GM21390 (cell line): ENCODE measurements at regions not wholly inside any gene's neighbourhood (a gene's known extent, or its start where the extent isn't known, plus 50 kb on each side); places are given as distances from the start of the nearest gene placed in this dataset.

Experiments used
- ATAC-seq: cut with Tn5 transposase; IDR thresholded peaks from one replicate; pipeline ENCODE4 v1.9.1; 2021; ENCODE audit not compliant: unreplicated experiment

DNA sequence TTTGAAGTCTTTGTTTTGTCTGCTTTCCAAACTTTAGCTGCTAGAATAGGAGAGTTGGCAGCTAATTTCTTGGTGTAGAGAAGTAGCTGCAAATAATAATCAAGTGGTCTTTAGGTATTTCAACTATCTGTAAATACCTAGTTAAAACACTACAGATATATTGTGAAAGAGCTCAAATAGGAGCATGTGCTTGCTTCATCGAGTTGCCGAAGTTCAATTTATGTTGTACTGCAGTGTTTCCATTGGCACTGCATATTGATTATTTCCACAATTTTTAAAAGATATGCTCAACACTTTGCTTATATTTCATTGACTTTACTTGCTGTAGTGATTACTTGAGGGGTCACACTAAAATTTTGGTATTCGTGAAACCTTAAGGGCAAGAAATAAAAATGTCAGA is 131.6 kb upstream of the BMP4 start:
- no peak for ATAC-seq

DNA sequence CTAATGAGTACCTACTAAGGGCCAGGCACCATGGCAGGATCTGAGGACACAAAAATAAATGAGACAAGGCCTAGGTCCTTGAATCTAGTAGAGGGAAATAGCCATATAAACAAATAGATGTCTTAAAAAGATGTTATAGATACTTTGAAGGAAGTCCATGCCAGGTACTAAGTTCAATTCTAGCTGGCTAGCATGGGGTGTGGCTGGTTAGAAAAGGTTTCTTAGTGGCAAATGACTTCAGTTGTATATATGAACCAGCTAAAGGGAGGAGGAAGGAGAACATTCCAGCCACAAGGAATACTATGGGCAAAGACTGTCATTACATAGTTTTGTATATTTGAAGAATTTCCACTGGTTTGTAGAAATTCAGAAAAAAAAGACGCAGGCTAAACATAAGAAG is 133.6 kb upstream of the BMP4 start:
- no peak for ATAC-seq

- no peak for ATAC-seq
Observed at GRCh38 chr14:54094765-54095164, 138.1 kb upstream of the BMP4 start.

GRCh38 chr14:54098536-54098935 is 141.9 kb upstream of the BMP4 start:
- no peak for ATAC-seq

DNA sequence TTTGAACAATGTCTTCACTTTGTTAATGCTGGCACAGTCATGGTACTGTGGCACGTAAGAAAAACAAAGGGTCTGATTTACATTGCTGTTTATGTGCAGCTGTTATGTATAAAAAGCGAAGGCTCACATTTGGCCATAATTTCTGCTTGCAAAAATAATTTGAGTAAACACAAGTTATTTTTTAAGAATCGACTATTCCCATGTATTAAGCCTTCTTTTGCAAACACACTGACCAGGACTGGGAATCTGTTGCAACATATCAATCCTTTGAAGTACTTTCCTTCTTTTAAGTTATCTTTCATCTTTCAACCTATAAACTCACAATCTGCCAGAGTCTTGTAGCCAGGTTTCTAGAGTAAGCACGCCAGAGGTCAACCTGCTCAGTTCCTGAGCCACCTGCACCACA is 145.4 kb upstream of the BMP4 start:
- no peak for ATAC-seq

DNA sequence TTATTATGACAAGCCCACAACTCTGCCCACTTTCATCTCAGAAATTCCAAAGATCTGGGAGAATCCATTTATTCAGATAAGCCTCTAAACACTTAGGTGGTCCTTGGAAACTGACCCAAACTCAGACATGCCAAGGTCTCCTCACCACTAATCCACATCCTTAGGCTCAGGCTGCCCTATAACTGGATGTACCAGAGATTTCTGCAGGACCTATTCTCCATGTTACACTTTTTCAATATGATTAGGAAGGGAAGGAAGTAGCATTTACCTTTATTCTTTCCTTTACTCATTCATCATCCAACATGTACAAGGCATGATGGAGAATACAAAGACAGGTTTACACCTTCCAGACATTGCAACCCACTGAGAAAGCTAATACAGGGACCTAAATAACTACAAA is 145.9 kb upstream of the BMP4 start:
- ATAC-seq: no peak

GRCh38 chr14:54104601-54105145 is 148.0 kb upstream of the BMP4 start:
- ATAC-seq: no peak

GRCh38 chr14:54105406-54105805 is 148.8 kb upstream of the BMP4 start:
- ATAC-seq: no peak

GRCh38 chr14:54105898-54106297 is 149.3 kb upstream of the BMP4 start:
- no peak for ATAC-seq

GRCh38 chr14:54106661-54107377 is 150.2 kb upstream of the BMP4 start:
- ATAC-seq: no peak

GRCh38 chr14:54108481-54109471 is 152.2 kb upstream of the BMP4 start:
- ATAC-seq: no peak

DNA sequence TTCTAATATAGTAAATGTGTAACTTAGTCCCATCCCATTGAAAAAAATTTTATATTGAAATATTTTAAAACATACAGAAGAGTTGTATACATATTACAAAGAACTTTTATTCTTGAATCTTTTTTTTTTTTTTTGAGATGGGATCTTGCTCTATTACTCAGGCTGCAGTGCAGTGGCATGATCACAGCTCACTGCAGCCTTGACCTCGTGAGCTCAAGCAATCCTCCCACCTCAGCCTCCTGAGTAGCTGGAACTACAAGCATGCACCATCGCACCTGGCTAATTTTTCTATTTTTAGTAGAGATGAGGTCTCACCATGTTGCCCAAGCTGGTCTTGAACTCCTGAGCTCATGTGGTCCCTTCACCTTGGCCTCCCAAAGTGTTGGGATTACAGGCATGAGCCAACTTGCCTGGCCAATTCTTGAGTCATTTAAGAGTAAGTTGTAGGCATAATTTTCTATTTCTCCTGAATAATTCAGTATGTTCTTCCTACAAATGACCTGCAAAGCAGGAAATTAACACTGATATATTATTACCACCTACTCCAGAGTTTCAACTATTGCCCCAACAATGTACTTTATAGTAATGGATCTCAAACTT is 153.0 kb upstream of the BMP4 start:
- ATAC-seq: no peak

DNA sequence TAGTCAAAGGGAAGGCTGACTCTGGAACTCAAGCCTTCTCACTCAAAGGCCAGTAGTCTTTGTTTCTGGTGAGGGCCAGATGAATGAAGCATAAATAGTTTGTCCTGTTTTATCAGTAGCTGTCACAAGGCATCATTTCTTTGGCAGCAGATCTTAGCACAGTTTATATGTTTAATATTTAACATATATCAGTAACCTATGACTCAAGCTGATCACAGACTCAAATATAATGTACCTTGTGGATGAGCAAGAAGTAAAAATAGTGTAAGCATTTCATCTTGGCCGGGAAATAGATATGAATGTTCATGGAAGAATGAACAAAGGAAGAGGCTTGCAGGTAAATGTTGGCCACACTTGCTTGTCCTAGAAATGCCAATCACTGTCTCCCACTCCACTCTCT is 158.3 kb upstream of the BMP4 start:
- no peak for ATAC-seq

DNA sequence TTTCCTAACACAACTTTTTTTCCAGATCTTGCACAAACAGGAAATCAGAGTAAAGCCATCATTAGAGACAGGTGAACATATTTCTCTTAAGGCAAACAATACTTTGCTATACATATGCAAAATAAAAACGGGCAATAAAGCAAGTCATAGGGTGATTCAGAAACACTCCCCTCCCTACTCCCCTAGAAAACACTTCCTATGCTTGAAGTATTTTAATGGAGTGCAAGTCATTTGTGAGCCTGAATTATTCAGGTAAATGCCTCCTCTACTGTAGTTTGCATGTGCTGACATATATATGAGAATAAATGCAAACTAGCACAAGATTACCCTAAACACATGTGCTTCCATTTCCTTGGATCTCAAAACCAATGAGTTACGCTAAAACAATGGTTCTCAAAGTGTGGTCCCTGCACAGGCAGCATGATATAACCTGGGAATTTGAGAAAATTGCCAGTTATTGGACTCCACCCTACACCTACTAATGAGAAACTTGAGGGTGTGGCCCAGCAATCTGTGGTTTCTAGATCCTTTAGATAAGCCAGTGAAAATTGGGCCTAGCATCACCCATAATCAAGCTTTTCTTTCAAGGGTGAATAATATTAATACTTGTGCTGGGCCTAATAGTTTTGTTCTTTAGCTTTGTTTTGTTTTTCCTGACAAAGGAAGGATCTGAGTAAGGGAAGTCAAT is 159.7 kb upstream of the BMP4 start:
- ATAC-seq: no peak

GRCh38 chr14:54116972-54117371 is 160.3 kb upstream of the BMP4 start:
- no peak for ATAC-seq

- ATAC-seq: no peak
Observed at GRCh38 chr14:54117396-54117795, 160.8 kb upstream of the BMP4 start.

DNA sequence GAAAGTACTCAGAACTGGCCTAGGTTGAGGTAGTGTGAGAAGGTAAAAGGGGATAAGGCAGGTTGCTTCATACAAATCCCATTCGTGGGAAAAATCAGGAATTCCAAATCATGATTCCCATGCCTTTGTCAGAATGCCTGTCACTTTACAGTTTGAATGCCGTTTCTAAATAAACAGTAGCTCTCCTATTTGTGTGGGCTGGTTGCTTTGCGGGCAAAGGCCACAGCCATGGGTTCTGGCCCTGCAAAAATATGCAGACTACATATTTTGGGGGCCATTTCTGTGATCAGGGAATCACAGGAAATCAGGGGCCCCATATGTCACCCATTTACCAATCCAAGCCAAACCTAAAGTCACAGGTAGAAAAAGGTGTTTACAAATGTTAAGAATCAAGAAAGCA is 161.3 kb upstream of the BMP4 start:
- ATAC-seq: no peak

- ATAC-seq: no peak
Observed at GRCh38 chr14:54120260-54120659, 163.6 kb upstream of the BMP4 start.

DNA sequence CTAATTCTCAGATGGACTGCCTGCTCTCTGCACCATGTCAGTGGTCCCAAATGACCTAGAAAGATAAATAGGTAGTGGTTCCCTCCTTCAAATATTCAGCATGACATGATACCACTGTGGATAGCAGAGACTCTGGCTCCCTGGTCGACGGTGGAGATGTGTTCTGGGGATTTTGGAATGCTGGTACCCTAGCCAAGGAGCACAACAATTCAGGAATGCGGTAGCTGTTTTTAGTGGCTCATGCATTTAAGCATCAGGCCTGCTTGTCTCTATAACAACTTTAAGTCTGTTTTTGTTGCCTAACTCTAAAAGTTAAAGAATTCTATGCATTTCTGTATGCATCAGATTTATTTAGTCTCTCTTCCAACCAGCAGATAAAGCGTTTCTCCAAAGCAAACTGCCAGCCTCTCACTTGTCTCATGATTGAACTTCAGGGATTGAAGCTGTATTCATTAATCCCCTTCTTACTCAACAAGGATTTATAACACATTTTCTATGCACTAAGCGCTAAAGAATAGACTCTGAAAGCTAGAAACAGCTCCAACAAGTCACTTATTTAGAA is 164.9 kb upstream of the BMP4 start:
- ATAC-seq: no peak

DNA sequence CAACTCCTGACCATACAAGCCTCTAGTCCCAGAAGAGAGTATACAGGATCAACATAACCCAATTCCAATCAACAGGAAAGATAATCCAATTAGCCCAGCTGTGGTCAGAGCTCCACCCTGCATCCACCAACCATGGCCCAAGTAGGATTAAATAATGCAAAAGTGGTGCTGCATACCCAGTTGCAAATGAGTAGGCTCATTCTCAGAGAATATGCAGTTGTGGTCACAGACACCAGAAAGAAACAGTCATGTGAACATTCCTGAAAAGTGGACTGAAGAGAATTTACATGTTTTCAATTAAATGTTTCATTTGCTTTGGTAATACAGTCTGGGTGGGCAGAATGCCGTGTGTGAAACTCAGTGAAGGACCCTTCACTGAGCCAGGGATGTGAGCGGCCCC is 167.2 kb upstream of the BMP4 start:
- no peak for ATAC-seq

DNA sequence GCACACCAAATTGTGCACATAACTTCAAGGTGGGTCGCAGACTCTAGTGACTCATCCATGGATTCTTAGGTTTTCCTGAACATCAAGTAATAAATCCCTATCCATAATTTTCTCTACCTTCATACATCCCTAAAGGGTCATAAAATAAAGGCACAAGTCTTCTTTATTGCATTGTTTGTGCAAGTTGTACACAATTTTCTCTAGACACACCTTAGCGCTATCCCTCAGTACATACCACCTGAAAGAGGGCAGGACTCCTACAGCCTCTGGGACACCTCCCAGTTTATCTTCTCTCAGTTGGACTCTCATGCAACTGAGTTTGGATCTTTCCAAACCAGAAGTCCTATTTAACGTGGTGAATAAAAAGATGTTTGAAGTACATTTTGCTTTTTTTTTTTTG is 168.5 kb upstream of the BMP4 start:
- ATAC-seq: no peak
